NCI-H1436 (cell line): ENCODE measurements at regions not wholly inside any gene's neighbourhood (a gene's known extent, or its start where the extent isn't known, plus 50 kb on each side); places are given as distances from the start of the nearest gene placed in this dataset.

Source experiments
- DNase-seq: peaks from one replicate; lab custom pipeline; 2025; lab: John Stamatoyannopoulos, UW

- no peak for DNase-seq
Observed at GRCh38 chr3:135800071-135800549, 165.4 kb upstream of the PPP2R3A start.

- no peak for DNase-seq
Observed at GRCh38 chr3:135801018-135801417, 164.5 kb upstream of the PPP2R3A start.

GRCh38 chr3:135802171-135802570 is 163.4 kb upstream of the PPP2R3A start:
- DNase-seq: no peak

- DNase-seq: no peak
Observed at GRCh38 chr3:135803028-135803692, 162.4 kb upstream of the PPP2R3A start.

GRCh38 chr3:135805752-135806151 is 159.8 kb upstream of the PPP2R3A start:
- no peak for DNase-seq

GRCh38 chr3:135806317-135806716 is 159.2 kb upstream of the PPP2R3A start:
- DNase-seq: no peak

- no peak for DNase-seq
Observed at GRCh38 chr3:135807879-135808278, 157.6 kb upstream of the PPP2R3A start.

GRCh38 chr3:135809021-135809634 is 156.4 kb upstream of the PPP2R3A start:
- no peak for DNase-seq

GRCh38 chr3:135811651-135812050 is 153.9 kb upstream of the PPP2R3A start:
- no peak for DNase-seq

GRCh38 chr3:135812057-135812456 is 153.5 kb upstream of the PPP2R3A start:
- DNase-seq: no peak

- no peak for DNase-seq
Observed at GRCh38 chr3:135834465-135834864, 131.1 kb upstream of the PPP2R3A start.

- DNase-seq: no peak
Observed at GRCh38 chr3:135837977-135838631, 127.4 kb upstream of the PPP2R3A start.

GRCh38 chr3:135840436-135840835 is 125.1 kb upstream of the PPP2R3A start:
- no peak for DNase-seq

GRCh38 chr3:135844386-135844785 is 121.1 kb upstream of the PPP2R3A start:
- no peak for DNase-seq

GRCh38 chr3:135848051-135848450 is 117.5 kb upstream of the PPP2R3A start:
- no peak for DNase-seq

GRCh38 chr3:135849827-135850226 is 115.7 kb upstream of the PPP2R3A start:
- no peak for DNase-seq

- DNase-seq: peak; percentile 69
Observed at GRCh38 chr3:135851201-135852081, 114.1 kb upstream of the PPP2R3A start.

- no peak for DNase-seq
Observed at GRCh38 chr3:135853981-135854380, 111.5 kb upstream of the PPP2R3A start.

- no peak for DNase-seq
Observed at GRCh38 chr3:135860761-135861160, 104.8 kb upstream of the PPP2R3A start.

GRCh38 chr3:135862361-135862760 is 103.2 kb upstream of the PPP2R3A start:
- no peak for DNase-seq

GRCh38 chr3:135864060-135864459 is 101.5 kb upstream of the PPP2R3A start:
- DNase-seq: no peak

GRCh38 chr3:135865085-135865484 is 100.4 kb upstream of the PPP2R3A start:
- no peak for DNase-seq
